Liver (tissue), 8 donors: ENCODE measurements at regions not wholly inside any gene's neighbourhood (a gene's known extent, or its start where the extent isn't known, plus 50 kb on each side); places are given as distances from the start of the nearest gene placed in this dataset.

Experiments used
- DNase-seq: peaks from one replicate; pipeline ENCODE4 v3.0.0-alpha.2; 2017; ENCODE audit warnings: low spot score
- H3K27ac ChIP-seq, 2 donors: one replicate each; pipeline ENCODE4 v1.7.0; 2013; ENCODE audit warnings: inconsistent platforms in 2 of 2, low read length in 2 of 2, control low read depth in 1 of 2, low read depth in 1 of 2, mild to moderate bottlenecking in 1 of 2
- H3K27me3 ChIP-seq, 4 donors: one replicate each; pipeline versions ENCODE4 v1.6.1 to v1.7.0; 2013; ENCODE audit warnings: low read length in 3 of 4, inconsistent platforms in 1 of 4, mild to moderate bottlenecking in 1 of 4, moderate library complexity in 1 of 4; ENCODE audit not compliant: control insufficient read depth in 4 of 4, insufficient read depth in 4 of 4
- H3K36me3 ChIP-seq, 4 donors: one replicate each; pipeline versions ENCODE4 v1.6.1 to v1.7.0; 2013; ENCODE audit warnings: low read length in 3 of 4, mild to moderate bottlenecking in 3 of 4, low read depth in 1 of 4, moderate library complexity in 1 of 4; ENCODE audit not compliant: control insufficient read depth in 4 of 4, insufficient read depth in 3 of 4
- H3K4me1 ChIP-seq, 4 donors: one replicate each; pipeline versions ENCODE4 v1.6.1 to v1.7.0; 2013; ENCODE audit warnings: low read length in 3 of 4, mild to moderate bottlenecking in 3 of 4, moderate library complexity in 1 of 4; ENCODE audit not compliant: control insufficient read depth in 4 of 4, insufficient read depth in 4 of 4
- H3K4me3 ChIP-seq, 3 donors: one replicate each; pipeline versions ENCODE4 v1.6.1 to v1.7.0; 2013; ENCODE audit warnings: low read length in 3 of 3, control low read depth in 1 of 3, low read depth in 1 of 3, mild to moderate bottlenecking in 1 of 3
- H3K9ac ChIP-seq, 2 donors: one replicate each; pipeline ENCODE4 v1.7.0; 2013; ENCODE audit warnings: low read length in 2 of 2, mild to moderate bottlenecking in 2 of 2, moderate library complexity in 2 of 2, control low read depth in 1 of 2, low read depth in 1 of 2
- H3K9me3 ChIP-seq, 4 donors: one replicate each; pipeline versions ENCODE4 v1.6.1 to v1.7.0; 2013; ENCODE audit warnings: low read length in 3 of 4; ENCODE audit not compliant: control insufficient read depth in 4 of 4
- ATF3 ChIP-seq: IDR thresholded peaks from 2 replicates; pipeline ENCODE4 v1.6.1; 2016; ENCODE audit warnings: antibody characterized with exemption
- CTCF ChIP-seq: fragments of 150-350 bp; IDR thresholded peaks from 2 replicates; pipeline ENCODE4 v1.5.1; 2017; ENCODE audit warnings: improper control_type of control experiment, low read depth, low read length; ENCODE audit not compliant: missing input control
- EGR1 ChIP-seq, 2 donors: IDR thresholded peaks; 2 replicates each; pipeline ENCODE4 v1.6.1; 2016 to 2018; ENCODE audit warnings: antibody characterized with exemption in 2 of 2, low read depth in 2 of 2
- GABPA ChIP-seq, 2 donors: IDR thresholded peaks in 1 of 2; conservative IDR thresholded peaks in 1 of 2; 2 replicates each; pipeline ENCODE4 v1.6.1; 2016; ENCODE audit warnings: antibody characterized with exemption in 2 of 2, mild to moderate bottlenecking in 1 of 2, moderate library complexity in 1 of 2
- HNF4A ChIP-seq, 2 donors: conservative IDR thresholded peaks; 2 replicates each; pipeline ENCODE4 v1.6.1; 2016; ENCODE audit warnings: antibody characterized with exemption in 2 of 2, mild to moderate bottlenecking in 2 of 2
- JUND ChIP-seq, 2 donors: IDR thresholded peaks; 2 replicates each; pipeline ENCODE4 v1.6.1; 2016; ENCODE audit warnings: antibody characterized with exemption in 2 of 2
- MAX ChIP-seq: IDR thresholded peaks from 2 replicates; pipeline ENCODE4 v1.6.1; 2016; ENCODE audit warnings: antibody characterized with exemption
- REST ChIP-seq: IDR thresholded peaks from 2 replicates; pipeline ENCODE4 v1.6.1; 2016; ENCODE audit warnings: antibody characterized with exemption, mild to moderate bottlenecking
- RXRA ChIP-seq, 2 donors: IDR thresholded peaks; 2 replicates each; pipeline ENCODE4 v1.6.1; 2017 to 2018; ENCODE audit warnings: antibody characterized with exemption in 2 of 2, mild to moderate bottlenecking in 1 of 2
- SP1 ChIP-seq: IDR thresholded peaks from 2 replicates; pipeline ENCODE4 v1.6.1; 2018; ENCODE audit warnings: antibody characterized with exemption, mild to moderate bottlenecking
- YY1 ChIP-seq: IDR thresholded peaks from 2 replicates; pipeline ENCODE4 v1.6.1; 2016; ENCODE audit warnings: antibody characterized with exemption, mild to moderate bottlenecking
- ZBTB33 ChIP-seq: IDR thresholded peaks from 2 replicates; pipeline ENCODE4 v1.6.1; 2016; ENCODE audit warnings: antibody characterized with exemption
- WGBS: extraction: QIAGEN DNeasy Blood & Tissue Kit; methylation state at CpG from one replicate; pipeline ENCODE4 v1.1.7; 2013; 5-methylcytosine and 5-hydroxymethylcytosine counted together
- donor health status: healthy.
- donor health status: healthy.
- donor health status: healthy.
- donor health status: healthy.
- donor health status: healthy.

- H3K27me3 ChIP-seq = peaks cover 0 to 2% (median 0%) of the 10 kb centered on the region in 4 donors
- 69% methylated on average over 5 of the region's 5 CpGs for WGBS
- no peak for DNase-seq
- no peaks in the 10 kb centered on the region for H3K36me3 ChIP-seq
- H3K4me3 ChIP-seq = no peak overlapping the region
- no peaks in the 10 kb centered on the region for H3K4me1 ChIP-seq
- no peak overlapping the region for H3K27ac ChIP-seq
- TF ChIP-seq SP1 = no peak
- TF ChIP-seq REST = no peak
- no peak for TF ChIP-seq MAX
- TF ChIP-seq CTCF = no peak
- TF ChIP-seq EGR1 (IDR thresholded peaks at IDR 0.05; ENCODE audit: low read depth in 2 of 2) = no peak
- TF ChIP-seq GABPA (IDR thresholded peaks at IDR 0.05 in 1 of 2, conservative IDR thresholded peaks at IDR 0.05 in 1 of 2) = no peak
- H3K9me3 ChIP-seq = peaks cover 0 to 4% (median 0%) of the 10 kb centered on the region in 4 donors
- no peak overlapping the region for H3K9ac ChIP-seq
These were observed 230.4 kb upstream of the PLD5 start for GRCh38 chr1:242754926-242755325.

GRCh38 chr1:242754125-242754524 is 229.6 kb upstream of the PLD5 start:
- Histone ChIP-seq H3K4me1 (no peaks in the 10 kb centered on the region), H3K27me3 (peaks cover 0 to 2% (median 0%) of the 10 kb centered on the region in 4 donors), H3K9ac (no peak overlapping the region), H3K4me3 (no peak overlapping the region), H3K27ac (no peak overlapping the region), H3K36me3 (no peaks in the 10 kb centered on the region), H3K9me3 (peaks cover 0 to 4% (median 0%) of the 10 kb centered on the region in 4 donors)
- WGBS = 68% methylated on average over 2 of the region's 2 CpGs
- TF ChIP-seq JUND (IDR thresholded peaks at IDR 0.05) = no peak
- TF ChIP-seq REST = no peak
- TF ChIP-seq ZBTB33 = no peak
- TF ChIP-seq ATF3 = no peak
- TF ChIP-seq YY1 = no peak
- no peak for TF ChIP-seq RXRA (IDR thresholded peaks at IDR 0.05)
- no peak for TF ChIP-seq MAX
- TF ChIP-seq HNF4A (conservative IDR thresholded peaks at IDR 0.05) = no peak
- TF ChIP-seq SP1 = no peak
- TF ChIP-seq EGR1 (IDR thresholded peaks at IDR 0.05; ENCODE audit: low read depth in 2 of 2) = no peak
- TF ChIP-seq CTCF = no peak
- DNase-seq = no peak
